ENCODE measurements at regions not wholly inside any gene's neighbourhood (a gene's known extent, or its start where the extent isn't known, plus 50 kb on each side); places are given as distances from the start of the nearest gene placed in this dataset.
"Not testable (repeated sequence)": the region's sequence is repeated elsewhere in the genome, so short reads cannot be mapped to it uniquely, and the experiment has no call there.

DNA sequence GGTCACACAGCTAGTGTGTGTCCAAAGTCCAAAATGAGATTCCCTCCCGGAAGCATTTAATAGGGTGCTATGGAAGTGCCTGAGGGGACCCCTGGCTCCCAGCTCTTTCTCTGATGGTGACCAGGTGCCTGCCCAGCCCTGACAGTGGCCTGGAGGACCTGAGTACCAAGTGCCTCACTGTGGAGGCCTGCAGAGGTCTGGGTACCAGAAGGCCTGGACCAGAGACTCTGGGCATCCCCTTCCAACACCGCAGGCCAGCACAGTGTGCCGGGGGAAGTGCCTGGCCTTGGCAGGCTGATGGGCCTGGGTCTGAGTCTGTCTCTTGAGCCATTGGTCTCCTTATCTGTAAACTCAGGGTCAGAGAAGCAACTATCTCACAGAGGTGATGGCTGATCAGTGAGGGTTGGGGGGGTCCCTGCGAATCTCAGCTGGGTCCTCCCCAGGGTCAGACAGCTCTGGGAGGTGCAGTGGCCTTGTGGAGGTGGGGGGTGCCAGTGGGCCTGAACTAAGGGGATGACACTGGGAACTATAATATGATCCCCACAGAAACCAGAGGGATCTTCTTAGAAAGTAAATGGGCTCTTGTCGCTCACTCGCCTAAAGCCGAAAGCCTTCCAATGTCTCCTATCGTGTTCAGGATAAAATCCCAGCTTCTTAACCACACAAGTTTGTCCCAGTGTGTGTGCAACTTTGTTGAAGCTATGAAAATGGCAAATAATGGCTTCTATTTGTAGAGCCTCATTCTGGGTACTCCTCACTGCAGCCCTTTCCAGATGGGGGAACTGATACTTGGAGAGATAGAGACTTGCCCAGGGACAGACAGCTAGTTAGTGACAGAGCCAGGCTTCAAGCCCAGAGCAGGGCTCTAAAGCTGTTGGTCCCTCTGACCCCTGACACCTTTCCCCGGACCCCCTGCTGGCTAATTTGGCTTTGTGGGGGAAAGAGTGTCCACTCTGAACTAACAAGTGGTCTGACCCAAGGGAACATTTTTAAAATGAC lies 225.1 kb downstream of the TFCP2L1 start:
- no peak for DNase-seq

DNA sequence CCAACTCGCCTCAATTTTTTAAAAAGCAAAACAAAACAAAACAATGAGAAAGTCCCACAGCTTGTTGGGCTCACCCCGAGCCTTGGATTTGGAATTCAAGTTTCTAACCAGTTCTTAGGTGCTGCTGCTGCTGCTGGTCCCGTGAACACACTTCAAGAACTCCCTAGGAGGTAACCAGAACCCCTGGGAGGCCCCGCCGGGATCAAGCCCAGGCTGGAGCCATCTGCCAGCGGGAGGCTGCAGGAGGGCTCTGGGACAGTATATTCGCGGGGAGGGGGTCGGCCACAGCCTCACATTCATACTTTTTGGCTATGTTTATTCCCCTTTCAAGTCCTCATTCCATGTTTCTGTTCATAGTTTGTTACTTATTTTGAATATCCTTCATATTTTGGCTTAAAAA lies 223.4 kb downstream of the TFCP2L1 start:
- DNase-seq = no peak

DNA sequence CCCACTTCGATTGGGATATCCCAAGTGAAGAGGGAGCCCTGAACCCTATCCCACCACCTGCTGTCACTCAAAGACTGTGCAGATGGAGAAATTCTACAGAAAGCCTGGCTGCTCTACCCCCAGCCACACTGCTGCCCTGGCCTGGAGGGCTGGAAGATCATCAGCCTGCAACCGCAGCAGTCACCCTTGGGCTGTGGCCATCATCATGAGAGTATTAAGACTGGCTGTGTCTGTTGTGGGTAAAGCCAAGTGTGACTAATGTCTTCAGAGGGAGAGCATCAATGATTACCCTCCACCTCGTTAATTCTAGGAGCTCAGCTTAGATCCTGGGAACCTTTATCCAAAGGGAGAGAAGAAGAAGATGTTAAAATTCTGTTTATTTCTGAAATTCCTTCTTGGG lies 221.5 kb downstream of the TFCP2L1 start:
- DNase-seq = no peak

DNA sequence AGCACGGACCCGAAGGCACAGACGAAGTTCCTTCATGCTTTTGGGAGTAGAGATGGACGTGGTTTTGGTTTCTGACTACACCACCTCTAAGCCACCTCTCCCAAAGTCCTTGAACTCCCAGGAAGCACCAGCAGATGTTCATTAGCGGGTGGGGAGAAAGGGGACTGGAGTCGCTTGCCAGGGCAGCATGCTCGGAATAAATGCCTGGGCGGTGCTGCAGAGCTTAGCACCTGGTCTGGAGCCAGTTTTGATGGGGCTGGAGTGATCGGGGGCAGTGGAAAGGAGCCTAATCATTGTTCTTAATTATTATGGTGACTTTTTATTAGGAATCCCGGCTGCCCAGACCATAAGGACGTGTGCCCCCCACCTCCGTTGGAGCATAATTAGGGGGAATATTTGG lies 220.8 kb downstream of the TFCP2L1 start:
- no peak for DNase-seq

DNA sequence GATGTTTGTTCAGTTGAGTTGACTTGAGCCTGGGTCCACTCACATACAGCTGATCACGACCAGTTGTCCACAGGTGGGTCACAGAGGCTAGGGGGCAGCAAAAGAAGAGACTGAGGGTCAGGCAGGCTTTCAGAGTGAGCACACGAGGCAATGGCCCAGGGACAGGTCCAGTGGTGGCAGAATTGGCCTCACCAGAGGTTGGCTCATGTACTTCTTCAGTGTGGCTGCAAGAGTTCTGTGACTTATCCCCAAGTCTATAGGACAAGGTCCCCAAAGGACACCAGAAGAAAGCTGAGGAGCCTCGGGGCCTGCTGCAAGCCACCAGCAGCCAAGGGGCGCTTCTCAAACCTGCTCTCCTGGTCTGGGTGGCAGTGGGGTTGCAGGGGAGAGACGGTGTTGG lies 219.8 kb downstream of the TFCP2L1 start:
- DNase-seq = no peak

DNA sequence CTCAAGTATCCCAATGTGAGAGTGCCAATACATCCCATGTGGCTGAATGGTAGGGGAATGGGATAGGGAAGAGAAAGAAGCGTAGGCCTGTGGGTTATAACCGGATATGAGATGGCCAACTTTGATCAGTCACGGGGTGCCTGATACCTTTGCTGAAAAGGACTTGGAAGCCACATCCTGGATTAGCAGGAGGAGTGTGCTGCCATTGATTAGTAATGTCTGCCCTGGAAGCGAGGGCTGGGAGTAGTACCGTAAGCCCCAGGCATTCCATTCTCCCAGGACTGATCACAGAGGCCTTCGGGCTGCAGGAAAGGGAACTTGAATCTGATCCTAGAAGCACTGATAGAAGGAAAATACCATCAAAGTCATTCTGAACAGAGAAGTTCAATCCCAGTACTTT lies 218.5 kb downstream of the TFCP2L1 start:
- DNase-seq = no peak

DNA sequence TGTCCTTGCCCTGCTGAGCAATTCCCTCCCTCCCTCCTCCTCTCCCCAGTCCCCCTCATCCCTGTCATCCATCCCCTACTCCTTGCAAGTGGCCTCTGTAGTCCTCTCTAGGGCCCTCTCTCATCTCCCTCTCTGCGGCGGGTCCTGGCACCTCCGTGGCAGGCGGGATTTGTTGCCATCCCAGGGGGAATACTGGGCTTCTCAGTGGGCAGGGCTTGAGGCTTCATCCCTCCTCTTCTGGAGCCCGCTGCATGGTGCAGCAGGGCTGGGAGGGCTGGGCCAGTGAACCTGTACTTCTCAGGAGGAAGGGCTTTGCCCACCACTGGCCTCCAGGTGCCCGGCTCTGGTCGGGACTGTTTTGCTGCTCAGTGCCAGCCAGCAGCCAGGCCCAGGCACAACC lies 216.2 kb downstream of the TFCP2L1 start:
- no peak for DNase-seq

DNA sequence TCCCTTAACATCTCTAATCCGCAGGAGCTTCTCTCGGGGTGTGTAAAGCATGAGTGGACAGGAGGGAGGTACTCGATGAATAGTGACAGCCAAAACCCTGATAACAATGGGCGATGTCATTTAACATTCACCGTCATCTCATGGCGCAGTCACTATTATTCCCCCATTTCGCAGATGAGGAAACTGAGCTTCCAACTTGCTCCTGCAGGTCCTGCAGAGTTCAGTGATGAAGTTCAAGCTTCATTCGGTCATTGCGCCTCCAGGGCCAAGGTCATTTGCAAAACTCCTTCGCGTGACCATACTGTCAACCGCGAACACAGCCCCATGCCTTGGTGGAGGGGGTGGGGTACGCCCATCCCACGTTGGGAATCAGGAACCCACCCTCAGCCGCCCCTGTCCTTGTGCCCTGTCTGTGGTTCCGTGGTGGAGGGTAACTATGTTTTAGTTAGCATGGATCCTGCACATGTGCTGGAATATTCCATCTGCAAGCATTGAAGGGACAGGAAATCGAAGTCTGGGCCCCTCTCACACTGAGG lies 215.5 kb downstream of the TFCP2L1 start:
- DNase-seq = no peak

DNA sequence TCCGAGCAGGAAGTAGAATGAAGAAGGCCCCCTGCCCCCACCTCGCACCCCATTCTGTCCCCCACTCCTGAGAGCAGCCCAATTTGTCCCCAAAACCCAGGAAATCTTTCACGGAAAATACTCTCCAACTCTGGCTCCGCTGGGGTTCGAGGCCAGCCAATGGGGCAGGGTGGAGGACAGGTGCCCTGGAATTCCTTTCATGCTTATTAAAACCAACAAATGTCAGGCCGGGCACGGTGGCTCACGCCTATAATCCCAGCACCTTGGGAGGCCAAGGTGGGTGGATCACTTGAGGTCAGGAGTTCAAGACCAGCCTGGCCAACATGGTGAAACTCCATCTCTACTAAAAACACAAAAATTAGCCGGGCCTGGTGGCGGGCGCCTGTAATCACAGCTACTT lies 214.9 kb downstream of the TFCP2L1 start:
- DNase-seq = not testable (repeated sequence)

DNA sequence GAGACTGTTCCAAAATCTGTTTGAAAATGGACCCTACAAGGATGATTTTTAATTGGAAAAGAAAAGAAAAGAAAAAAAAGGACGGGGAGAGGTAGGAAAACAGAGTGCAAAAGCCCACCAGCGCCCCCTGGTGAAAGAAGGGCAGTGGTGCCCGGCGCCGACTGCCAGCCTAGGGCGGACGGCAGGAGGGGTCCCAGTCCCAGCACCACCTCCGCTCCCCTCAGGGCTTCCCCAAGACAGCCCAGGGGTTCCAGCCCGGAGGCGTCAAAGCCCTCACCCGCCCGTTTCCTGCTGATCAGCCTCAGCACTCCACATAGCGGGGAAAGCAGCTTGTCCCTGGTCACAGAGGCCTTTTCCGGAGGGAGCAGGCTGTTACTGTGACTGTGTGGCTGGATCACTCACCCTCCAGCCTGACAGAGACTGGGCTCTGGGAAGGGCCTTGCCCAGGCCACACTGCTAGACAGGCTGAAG lies 213.9 kb downstream of the TFCP2L1 start:
- peak; percentile 90 for DNase-seq

DNA sequence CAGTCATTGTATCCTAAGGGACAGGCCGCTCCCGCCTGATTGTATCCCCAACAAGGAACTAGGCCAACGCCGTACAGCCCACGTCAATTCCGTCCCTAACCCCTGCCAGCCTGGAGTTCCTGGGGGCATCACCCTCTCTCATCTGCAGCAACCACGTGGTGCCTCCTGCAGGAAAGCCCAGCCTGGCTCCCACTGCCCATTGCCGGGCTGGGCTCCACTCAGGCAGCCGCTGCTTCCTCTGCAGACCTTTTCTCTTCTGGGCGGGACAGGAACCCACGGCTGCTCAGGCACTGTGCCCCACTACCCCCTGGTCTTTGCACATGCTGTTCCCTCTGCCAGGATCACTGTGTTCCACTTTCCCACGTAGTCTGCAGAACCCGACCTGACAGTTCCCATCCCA lies 212.2 kb downstream of the TFCP2L1 start:
- no peak for DNase-seq

DNA sequence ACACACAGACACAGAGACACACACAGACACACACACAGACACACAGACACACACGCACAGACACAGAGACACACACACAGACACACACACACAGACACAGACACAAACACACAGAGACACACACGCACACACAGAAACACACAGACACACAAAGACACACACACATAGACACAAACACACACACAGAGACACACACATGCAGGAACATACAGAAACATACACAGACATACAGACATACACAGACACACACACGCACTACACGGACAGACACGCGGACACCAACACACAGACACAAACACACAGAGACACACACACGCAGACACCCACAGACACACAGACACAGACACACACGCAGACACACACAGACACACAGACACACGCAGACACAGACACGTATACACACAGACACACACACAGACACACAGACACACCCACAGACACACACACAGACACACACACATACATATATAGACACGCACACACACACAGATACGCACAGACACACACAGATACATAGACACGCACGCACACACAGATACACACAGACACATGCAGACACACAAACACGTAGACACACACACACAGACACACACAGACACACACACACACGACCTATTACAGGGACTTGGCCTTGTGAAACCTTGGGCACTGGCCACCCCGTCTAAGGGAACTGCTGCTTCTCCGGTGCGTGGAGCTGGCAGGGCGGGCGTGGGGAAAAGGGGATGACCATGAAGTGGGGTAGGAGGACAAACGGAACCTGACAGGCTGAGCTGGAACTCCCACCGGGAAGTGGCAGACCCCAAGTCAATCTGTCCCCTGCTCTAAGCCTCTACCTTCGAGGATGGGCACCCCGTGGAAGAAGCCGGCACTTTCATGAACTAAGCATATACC lies 211.4 kb downstream of the TFCP2L1 start:
- no peak for DNase-seq

DNA sequence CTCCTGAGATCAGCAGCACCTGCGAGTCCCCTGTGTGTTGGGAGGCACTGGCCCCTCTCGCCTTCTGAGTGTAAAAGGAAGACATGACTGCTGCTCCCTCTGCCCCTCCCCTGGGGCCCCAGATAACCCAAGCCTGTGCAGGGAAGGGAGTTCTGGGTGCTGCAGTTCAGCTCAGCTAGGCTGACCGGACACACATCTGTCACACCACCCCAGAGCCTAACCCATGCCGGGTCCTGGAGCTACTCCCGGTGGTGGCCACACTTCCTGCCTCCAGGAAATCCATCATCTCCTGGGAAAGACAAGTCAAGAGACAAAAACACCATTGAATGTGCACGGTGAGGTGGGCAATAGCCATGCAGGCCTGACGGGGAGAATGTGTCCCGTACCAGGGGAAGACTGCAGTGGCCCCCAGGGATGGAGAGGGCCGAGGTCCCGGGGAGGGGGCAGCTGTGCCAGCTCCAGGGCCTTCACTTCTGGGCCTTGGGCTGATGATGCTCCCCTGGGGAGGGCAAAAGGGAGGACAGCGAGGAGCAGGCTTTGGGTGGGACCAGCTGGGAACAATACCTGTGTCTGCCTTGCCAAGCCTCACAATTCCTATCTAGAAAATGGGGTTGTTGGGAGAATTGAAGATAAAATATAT lies 210.6 kb downstream of the TFCP2L1 start:
- DNase-seq = no peak

DNA sequence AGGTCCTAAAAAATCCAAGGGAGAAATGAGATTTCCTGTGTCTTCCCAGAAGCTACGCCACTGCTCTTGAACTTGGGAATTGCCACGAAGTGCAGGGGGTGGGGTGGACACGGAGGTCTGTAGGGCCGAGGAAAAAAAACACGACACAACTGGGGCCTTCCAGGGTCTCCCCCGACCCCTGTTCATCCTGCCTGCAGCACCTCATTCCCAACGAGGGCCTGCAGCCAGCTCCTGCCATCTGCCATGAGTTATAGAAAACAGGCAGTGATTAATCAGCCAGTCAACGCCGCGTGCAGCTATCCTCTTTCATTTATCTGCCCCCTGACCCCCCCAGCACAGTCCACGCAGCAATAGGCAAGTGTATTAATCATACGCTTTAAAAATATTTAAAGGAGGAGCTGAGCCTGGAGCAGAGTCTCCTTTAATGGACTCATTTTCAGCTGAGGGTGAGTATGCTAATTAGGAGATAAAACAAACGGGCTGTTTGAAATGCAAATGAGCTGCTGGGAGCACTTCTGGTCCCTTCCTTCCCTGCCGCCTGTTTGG lies 209.9 kb downstream of the TFCP2L1 start:
- DNase-seq = peak; percentile 55

DNA sequence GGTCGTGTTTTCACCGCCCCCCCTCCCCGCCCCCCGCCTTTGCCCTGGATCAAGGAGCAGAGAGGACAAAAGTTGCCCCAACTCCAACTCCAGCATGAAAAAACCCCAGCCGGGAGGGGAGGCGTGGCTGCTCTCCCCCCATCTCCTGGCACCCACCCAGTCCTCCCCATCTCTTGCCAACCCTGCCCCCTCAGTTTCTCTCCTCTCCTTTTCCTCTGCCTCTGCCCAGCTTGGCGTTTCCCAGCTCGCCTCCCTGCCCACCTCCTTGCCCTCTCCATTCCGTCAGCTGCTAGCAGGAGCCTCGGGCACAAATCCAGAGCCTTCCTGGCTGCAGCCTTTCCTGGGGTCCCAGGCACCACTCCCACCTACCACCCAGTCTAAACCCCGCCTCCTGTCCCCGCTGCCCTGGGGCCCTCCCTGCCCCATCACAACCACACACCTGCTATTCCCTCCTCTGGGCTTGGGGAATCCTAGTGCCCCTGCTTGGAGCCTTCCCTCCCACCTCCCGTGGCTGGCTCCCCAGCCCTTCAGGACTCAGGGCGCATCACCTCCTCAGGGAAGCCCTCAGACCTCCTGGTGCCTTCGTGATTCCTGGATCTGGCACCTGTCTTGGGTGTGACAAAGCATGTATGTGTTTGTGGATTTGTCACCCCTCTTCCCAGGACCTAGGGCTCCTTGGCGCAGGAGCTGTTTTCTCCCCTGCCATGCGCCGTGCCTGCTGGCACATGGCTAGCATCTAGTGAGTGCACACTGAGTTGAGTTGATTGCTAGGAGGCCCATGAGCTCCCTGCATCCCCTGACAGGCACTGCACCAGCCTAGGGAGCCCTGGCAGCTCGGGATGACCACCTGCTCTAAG lies 209.1 kb downstream of the TFCP2L1 start:
- DNase-seq = no peak

DNA sequence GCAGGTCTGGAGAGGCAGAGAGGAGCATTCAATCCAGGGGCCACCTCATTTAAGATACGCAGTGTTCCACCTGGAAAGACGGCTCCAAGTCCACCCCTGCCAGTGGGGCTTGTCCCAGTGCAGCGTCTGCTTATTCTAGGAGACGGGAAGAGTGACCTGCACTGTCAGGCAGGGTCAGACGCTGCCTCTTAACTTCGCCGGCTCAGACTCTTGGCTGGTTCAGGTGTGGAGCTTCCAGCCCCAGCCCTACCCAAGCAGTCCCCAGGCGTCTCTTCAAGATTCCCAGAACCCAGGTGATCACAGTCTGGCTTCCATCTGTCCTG lies 208.5 kb downstream of the TFCP2L1 start:
- no peak for DNase-seq

DNA sequence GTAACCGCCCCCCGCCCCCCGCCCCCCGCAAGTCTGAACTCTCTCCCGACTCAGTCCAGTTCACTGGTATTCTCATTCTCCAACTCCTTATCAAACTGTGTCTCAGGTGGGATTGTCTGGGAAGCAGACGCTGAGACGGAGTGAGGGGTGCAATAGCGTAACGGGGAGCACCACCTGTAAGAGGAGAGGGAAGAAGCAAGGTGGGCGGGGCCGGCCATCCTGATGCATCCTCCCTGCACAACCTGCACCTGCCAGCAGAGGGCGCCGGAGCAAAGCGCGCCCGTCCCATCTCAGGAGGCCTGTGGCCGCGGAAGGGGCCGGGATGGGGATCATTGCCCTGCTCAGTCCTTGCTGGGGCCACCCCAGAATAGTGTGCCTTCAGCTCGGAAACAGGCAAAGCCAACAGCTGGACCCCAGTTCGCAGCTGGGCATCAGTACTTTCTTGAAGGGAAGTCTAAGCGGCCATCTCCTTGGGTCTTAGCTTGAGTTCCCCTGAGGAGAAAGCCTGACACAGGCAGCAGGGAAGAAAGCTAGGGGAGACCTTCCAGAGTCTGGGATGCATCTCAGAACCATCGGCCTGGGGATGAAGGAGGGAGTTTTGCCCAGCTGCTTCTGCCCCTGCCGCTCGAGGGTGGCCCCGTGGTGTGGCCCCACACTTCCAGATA lies 208.0 kb downstream of the TFCP2L1 start:
- peak; percentile 62 for DNase-seq

DNA sequence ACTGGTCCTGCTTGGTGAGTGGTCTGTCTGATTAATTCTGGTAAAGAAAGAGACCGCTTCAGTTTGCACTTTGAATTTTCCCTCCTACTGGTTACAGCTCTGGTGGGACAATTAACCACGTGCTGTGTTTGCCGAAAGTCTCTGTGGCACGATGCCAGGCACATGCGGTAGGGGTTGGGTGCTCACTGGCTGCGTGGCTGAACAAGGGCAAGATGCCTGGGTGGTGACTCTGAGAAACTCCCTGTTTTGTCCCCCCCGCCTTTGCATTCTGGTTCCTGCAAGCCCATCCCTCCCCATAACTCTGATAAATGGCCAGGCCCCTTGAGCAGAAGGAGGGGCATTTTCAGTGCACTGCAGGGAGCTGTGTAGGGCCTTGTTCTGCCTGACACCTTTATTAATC lies 206.1 kb downstream of the TFCP2L1 start:
- no peak for DNase-seq

DNA sequence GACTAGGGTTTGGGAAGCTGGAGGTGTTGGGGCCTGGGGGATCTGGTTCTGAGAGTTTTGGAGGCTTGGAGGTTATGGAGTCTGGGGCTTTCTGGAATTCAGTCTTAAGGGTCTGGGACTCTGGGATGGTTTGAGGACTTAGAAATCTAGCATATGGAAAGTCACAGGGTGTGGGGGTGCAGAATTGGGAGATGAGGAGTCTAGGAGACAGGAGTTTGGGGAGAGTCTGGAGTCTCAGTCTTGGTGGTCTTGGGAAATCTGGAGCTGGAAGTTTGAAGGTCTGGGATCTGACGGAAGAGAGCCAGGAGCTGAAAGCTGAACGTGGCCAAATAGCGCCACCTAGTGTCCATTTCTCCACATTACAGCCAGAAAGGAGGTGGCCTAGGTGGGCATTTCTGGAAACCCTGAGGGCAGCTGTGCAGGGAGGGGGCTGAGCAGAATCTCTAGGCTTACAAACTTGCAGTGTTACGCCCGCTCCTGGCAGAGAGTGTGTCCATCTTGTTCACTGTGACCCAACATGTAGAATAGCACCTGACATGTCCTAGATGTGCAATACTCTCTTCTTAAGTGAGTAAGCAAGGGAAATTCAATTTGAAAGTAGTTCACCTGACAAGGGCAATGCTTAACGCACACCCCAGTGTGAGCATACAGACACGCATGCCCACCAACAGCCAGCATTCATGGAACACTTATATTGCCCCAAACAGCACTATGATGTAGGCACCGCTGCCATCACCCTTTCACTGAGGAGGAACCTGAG lies 204.8 kb downstream of the TFCP2L1 start:
- peak; percentile 65 for DNase-seq

DNA sequence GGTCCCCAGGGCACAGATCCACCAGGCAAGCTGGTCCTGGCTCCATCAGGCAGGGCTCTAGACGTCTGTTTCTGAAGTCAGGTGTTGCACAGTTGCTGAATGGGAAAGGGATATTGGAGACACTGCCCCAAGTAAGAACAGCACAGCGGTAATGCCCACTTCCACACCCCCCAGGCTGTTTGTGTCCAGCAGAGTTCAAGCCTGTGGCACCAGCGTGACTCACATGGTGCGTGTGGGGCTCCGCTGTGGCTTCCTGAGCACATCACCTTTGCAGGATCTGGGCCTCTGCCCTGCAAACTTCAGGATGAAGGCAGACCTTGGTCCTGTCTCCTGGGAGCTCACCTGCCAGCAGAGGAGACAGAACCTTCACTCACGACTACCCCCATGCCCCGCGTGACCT lies 203.3 kb downstream of the TFCP2L1 start:
- no peak for DNase-seq

Data from 8988T (cell line).